ENCODE measurements at regions not wholly inside any gene's neighbourhood (a gene's known extent, or its start where the extent isn't known, plus 50 kb on each side); places are given as distances from the start of the nearest gene placed in this dataset.
"Not testable (repeated sequence)": the region's sequence is repeated elsewhere in the genome, so short reads cannot be mapped to it uniquely, and the experiment has no call there.

GRCh38 chr4:154164931-154165839, 326.4 kb downstream of the DCHS2 start:
- DNase-seq (ENCODE audit: low spot score) = peak; percentile 91

- DNase-seq (ENCODE audit: low spot score) = no peak
These were observed 330.9 kb downstream of the DCHS2 start for GRCh38 chr4:154160519-154161301.

- no peak for DNase-seq (ENCODE audit: low spot score)
These were observed 333.0 kb downstream of the DCHS2 start for GRCh38 chr4:154158361-154159155.

- no peak for DNase-seq (ENCODE audit: low spot score)
These were observed 339.1 kb downstream of the DCHS2 start for GRCh38 chr4:154152546-154152945.

- not testable (repeated sequence) for DNase-seq (ENCODE audit: low spot score)
These were observed 342.4 kb downstream of the DCHS2 start for GRCh38 chr4:154149236-154149635.

- DNase-seq (ENCODE audit: low spot score) = no peak
These were observed 347.9 kb downstream of the DCHS2 start for GRCh38 chr4:154143720-154144119.

- no peak for DNase-seq (ENCODE audit: low spot score)
These were observed 348.9 kb downstream of the DCHS2 start for GRCh38 chr4:154142664-154143063.

GRCh38 chr4:154140869-154141268, 350.7 kb downstream of the DCHS2 start:
- DNase-seq (ENCODE audit: low spot score) = no peak

- DNase-seq (ENCODE audit: low spot score) = no peak
These were observed 348.5 kb upstream of the SFRP2 start for GRCh38 chr4:154137320-154137905.

- DNase-seq (ENCODE audit: low spot score) = no peak
These were observed 346.7 kb upstream of the SFRP2 start for GRCh38 chr4:154135576-154135975.

- no peak for DNase-seq (ENCODE audit: low spot score)
These were observed 343.5 kb upstream of the SFRP2 start for GRCh38 chr4:154132406-154132805.

GRCh38 chr4:154126276-154126675, 337.4 kb upstream of the SFRP2 start:
- DNase-seq (ENCODE audit: low spot score) = no peak

- DNase-seq (ENCODE audit: low spot score) = no peak
These were observed 336.5 kb upstream of the SFRP2 start for GRCh38 chr4:154125340-154125739.

- peak; percentile 7 for DNase-seq (ENCODE audit: low spot score)
These were observed 335.8 kb upstream of the SFRP2 start for GRCh38 chr4:154124539-154125255.

- no peak for DNase-seq (ENCODE audit: low spot score)
These were observed 335.0 kb upstream of the SFRP2 start for GRCh38 chr4:154123897-154124296.

GRCh38 chr4:154120690-154121345, 331.9 kb upstream of the SFRP2 start:
- no peak for DNase-seq (ENCODE audit: low spot score)

- no peak for DNase-seq (ENCODE audit: low spot score)
These were observed 331.3 kb upstream of the SFRP2 start for GRCh38 chr4:154120006-154120676.

- DNase-seq (ENCODE audit: low spot score) = no peak
These were observed 330.4 kb upstream of the SFRP2 start for GRCh38 chr4:154119317-154119716.

GRCh38 chr4:154117726-154118125, 328.8 kb upstream of the SFRP2 start:
- DNase-seq (ENCODE audit: low spot score) = not testable (repeated sequence)

- DNase-seq (ENCODE audit: low spot score) = no peak
These were observed 318.5 kb upstream of the SFRP2 start for GRCh38 chr4:154107337-154107736.
